Suprapubic skin (tissue), 4 donors: ENCODE measurements at regions not wholly inside any gene's neighbourhood (a gene's known extent, or its start where the extent isn't known, plus 50 kb on each side); places are given as distances from the start of the nearest gene placed in this dataset.

Experiments
- DNase-seq, 2 donors: peaks; one replicate each; pipeline ENCODE4 v3.0.0-alpha.2; 2019; ENCODE audit warnings: low spot score in 2 of 2
- H3K27ac ChIP-seq: fragments of 200-600 bp; sonication (generic); one replicate; pipeline ENCODE4 v1.5.1; 2019
- H3K27me3 ChIP-seq: fragments of 200-600 bp; sonication (generic); one replicate; pipeline ENCODE4 v1.5.1; 2019
- H3K36me3 ChIP-seq: fragments of 200-600 bp; sonication (generic); one replicate; pipeline ENCODE4 v1.5.1; 2019
- H3K4me1 ChIP-seq: fragments of 200-600 bp; sonication (generic); one replicate; pipeline ENCODE4 v1.5.1; 2019
- H3K4me3 ChIP-seq: fragments of 200-600 bp; sonication (generic); one replicate; pipeline ENCODE4 v1.5.1; 2019; ENCODE audit warnings: mild to moderate bottlenecking
- H3K9me3 ChIP-seq: fragments of 200-600 bp; sonication (generic); one replicate; pipeline ENCODE4 v1.5.1; 2019
- EP300 ChIP-seq: sonication (generic); formaldehyde crosslinking; IDR thresholded peaks from one replicate; pipeline ENCODE4 v1.6.1; 2017; ENCODE audit warnings: antibody characterized with exemption
- POLR2A ChIP-seq, 2 donors: fragments of 450-650 bp; IDR thresholded peaks; one replicate each; pipeline ENCODE4 v1.6.1; 2017; ENCODE audit warnings: antibody characterized with exemption in 2 of 2, mild to moderate bottlenecking in 2 of 2, moderate library complexity in 2 of 2
- POLR2AphosphoS5 ChIP-seq, 3 donors: sonication (generic); formaldehyde crosslinking; IDR thresholded peaks; one replicate each; pipeline ENCODE4 v1.6.1; 2017; ENCODE audit warnings: antibody characterized with exemption in 3 of 3
- WGBS: methylation state at CpG from one replicate; pipeline ENCODE4 v1.1.5; 2018; 5-methylcytosine and 5-hydroxymethylcytosine counted together
- TF ChIP-seq, protein P1 (sequence below), 2 donors: fragments of 200-600 bp in 1 of 2; fragments of 450-650 bp in 1 of 2; sonication (generic) in 1 of 2; IDR thresholded peaks; one replicate each; pipeline ENCODE4 v1.5.1; 2016 to 2019; ENCODE audit warnings: antibody characterized with exemption in 2 of 2, mild to moderate bottlenecking in 1 of 2, moderate library complexity in 1 of 2

DNA sequence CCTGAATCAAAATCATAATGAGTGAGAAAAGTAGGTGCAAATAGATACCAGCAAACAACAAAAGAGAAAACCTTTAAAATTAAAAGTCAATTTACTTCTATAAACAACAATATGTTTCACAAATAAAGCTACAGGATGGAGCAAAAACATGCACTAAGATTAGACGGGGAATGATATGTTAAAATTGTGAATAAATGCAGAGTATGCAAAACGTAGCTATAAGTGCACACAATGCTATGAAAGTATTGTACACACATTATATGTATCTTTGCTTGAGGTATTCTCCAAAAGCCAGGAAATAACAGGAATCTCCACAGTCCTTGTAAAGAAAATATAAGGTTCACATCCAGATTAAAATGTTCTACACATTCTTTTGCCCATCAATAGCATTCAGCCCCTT lies 523.9 kb downstream of the EFNB2 start:
- Histone ChIP-seq H3K27ac (no peak overlapping the region), H3K4me3 (no peak overlapping the region), H3K27me3 (no peaks in the 10 kb centered on the region), H3K4me1 (no peaks in the 10 kb centered on the region), H3K9me3 (no peaks in the 10 kb centered on the region), H3K36me3 (no peaks in the 10 kb centered on the region)
- WGBS = 83% methylated on average over 2 of the region's 2 CpGs
- no peak for DNase-seq
- TF ChIP-seq EP300 = no peak
- TF ChIP-seq POLR2A (IDR thresholded peaks at IDR 0.05) = no peak

DNA sequence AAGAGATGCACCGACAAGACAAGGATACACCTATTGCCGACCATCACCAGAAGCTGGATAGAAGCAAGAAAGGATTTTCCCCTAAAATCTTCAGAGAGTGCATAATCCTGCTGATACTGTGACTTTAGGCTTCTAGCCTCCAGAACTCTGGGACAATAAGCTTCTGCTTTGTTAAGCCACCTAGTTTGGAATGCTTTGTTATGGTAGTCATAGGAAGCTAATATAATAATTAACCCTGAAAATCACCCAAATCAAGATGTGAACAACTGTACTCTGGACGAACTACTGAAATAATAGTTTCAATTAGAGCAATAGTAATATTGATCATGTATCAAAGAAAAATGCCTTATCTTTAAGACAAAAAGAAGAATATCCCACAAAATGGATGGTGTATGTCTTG lies 524.6 kb downstream of the EFNB2 start:
- Histone ChIP-seq H3K27me3 (no peaks in the 10 kb centered on the region), H3K36me3 (no peaks in the 10 kb centered on the region), H3K9me3 (no peaks in the 10 kb centered on the region), H3K27ac (no peak overlapping the region), H3K4me1 (no peaks in the 10 kb centered on the region), H3K4me3 (no peak overlapping the region)
- 82% methylated on average over 3 of the region's 3 CpGs for WGBS
- DNase-seq = no peak
- TF ChIP-seq POLR2A (IDR thresholded peaks at IDR 0.05) (no peak), POLR2AphosphoS5 (IDR thresholded peaks at IDR 0.05) (no peak), EP300 (no peak)
- TF ChIP-seq, protein P1, sequence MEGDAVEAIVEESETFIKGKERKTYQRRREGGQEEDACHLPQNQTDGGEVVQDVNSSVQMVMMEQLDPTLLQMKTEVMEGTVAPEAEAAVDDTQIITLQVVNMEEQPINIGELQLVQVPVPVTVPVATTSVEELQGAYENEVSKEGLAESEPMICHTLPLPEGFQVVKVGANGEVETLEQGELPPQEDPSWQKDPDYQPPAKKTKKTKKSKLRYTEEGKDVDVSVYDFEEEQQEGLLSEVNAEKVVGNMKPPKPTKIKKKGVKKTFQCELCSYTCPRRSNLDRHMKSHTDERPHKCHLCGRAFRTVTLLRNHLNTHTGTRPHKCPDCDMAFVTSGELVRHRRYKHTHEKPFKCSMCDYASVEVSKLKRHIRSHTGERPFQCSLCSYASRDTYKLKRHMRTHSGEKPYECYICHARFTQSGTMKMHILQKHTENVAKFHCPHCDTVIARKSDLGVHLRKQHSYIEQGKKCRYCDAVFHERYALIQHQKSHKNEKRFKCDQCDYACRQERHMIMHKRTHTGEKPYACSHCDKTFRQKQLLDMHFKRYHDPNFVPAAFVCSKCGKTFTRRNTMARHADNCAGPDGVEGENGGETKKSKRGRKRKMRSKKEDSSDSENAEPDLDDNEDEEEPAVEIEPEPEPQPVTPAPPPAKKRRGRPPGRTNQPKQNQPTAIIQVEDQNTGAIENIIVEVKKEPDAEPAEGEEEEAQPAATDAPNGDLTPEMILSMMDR (IDR thresholded peaks at IDR 0.05) = no peak

DNA sequence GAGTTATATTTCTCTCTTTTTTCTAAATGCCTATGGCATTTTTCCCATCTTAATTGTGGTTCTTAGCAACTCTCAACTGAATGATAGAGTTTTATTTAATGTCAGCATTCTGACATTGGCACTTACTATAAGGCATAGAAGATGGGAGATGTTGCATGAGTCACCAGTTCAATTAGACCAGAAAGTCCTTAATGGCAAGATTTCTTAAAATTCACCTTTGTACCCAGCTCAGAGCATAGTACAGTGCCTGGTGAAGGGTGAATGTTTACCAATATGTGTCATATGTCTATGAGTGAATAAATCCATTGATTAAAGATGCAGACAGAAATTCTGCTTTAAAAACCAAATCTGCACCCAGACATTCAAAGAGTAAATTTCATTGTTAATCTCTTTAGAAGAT lies 526.9 kb downstream of the EFNB2 start:
- DNase-seq = no peak
- H3K27me3 ChIP-seq = no peaks in the 10 kb centered on the region

DNA sequence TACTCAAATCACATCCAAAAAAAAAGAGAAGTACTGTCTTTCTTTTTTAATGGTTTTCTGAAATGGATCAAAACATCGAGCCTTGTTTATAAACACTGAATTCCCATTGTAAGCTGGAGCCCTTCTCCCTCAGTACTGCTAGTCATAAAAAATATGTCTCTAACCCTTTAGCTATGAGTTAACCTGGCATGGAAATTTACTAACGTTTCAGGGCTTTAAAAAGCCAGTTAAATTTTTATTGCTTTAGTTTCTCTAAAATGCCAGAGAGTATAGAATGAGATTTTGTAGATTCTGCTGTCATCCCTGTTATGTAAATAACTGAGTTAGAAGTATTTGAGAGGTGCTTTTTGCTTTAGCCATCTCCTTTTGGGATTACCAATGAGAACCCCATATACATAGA lies 528.3 kb downstream of the EFNB2 start:
- TF ChIP-seq, protein P1 (IDR thresholded peaks at IDR 0.05) = no peak
- no peak for TF ChIP-seq POLR2A (IDR thresholded peaks at IDR 0.05)
- no peak for TF ChIP-seq EP300
- TF ChIP-seq POLR2AphosphoS5 (IDR thresholded peaks at IDR 0.05) = no peak

More for the DNA sequence above, 526.9 kb downstream of the EFNB2 start:
- Histone ChIP-seq H3K27ac (no peak overlapping the region), H3K4me1 (no peaks in the 10 kb centered on the region), H3K9me3 (no peaks in the 10 kb centered on the region), H3K4me3 (no peak overlapping the region), H3K36me3 (no peaks in the 10 kb centered on the region)
- TF ChIP-seq POLR2A (IDR thresholded peaks at IDR 0.05) (no peak), POLR2AphosphoS5 (IDR thresholded peaks at IDR 0.05) (no peak), EP300 (no peak)
- TF ChIP-seq, protein P1 (IDR thresholded peaks at IDR 0.05) = no peak

DNA sequence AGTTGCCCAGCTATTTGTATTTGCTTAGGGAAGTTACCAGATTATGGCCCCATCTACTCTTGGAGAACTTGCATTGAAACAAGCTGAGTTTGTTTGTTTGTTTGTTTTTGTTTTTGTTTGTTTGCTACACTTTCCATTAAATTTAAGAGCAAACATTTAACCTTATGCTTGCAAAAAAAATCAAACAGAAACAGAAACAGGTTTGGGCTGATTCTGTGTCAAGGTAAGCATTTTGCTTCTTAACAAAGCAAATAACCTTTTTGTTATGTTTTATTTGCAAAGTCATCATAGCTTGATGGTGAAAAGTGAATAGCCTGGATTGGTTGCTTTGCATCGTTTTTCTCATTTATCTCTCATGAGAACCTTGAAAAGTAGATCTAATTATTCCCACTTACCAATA lies 531.8 kb downstream of the EFNB2 start:
- TF ChIP-seq, protein P1 (IDR thresholded peaks at IDR 0.05) = no peak
- TF ChIP-seq POLR2AphosphoS5 (IDR thresholded peaks at IDR 0.05) = no peak
- no peak for TF ChIP-seq EP300
- TF ChIP-seq POLR2A (IDR thresholded peaks at IDR 0.05) = no peak
- no peaks in the 10 kb centered on the region for H3K9me3 ChIP-seq
- H3K4me1 ChIP-seq = no peaks in the 10 kb centered on the region
- 80% methylated on average over 1 of the region's 1 CpG for WGBS
- DNase-seq = no peak
- H3K36me3 ChIP-seq = no peaks in the 10 kb centered on the region
- H3K4me3 ChIP-seq = no peak overlapping the region
- no peak overlapping the region for H3K27ac ChIP-seq
- H3K27me3 ChIP-seq = no peaks in the 10 kb centered on the region

More for the DNA sequence above, 528.3 kb downstream of the EFNB2 start:
- 64% methylated on average over 2 of the region's 2 CpGs for WGBS
- H3K9me3 ChIP-seq = no peaks in the 10 kb centered on the region
- H3K27ac ChIP-seq = no peak overlapping the region
- no peaks in the 10 kb centered on the region for H3K36me3 ChIP-seq
- no peak for DNase-seq
- no peak overlapping the region for H3K4me3 ChIP-seq
- no peaks in the 10 kb centered on the region for H3K27me3 ChIP-seq
- H3K4me1 ChIP-seq = no peaks in the 10 kb centered on the region

DNA sequence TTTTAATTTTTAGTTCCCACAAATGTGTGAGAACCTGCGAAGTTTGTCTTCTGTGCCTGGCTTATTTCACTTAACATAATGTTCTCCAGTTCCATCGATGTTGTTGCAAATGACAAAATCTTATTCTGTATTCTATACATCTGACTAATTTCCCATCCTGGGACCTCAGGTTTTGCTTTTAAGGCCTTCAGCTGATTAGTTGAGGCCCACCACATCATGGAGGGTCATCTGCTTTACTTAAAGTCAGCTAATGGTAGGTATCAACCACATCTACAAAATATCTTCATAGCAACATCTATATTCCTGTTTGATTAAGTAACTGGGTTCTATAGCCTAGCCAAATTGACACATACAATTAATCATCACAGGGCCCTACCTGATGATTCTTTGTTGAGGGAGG lies 534.0 kb downstream of the EFNB2 start:
- 93% methylated on average over 2 of the region's 2 CpGs for WGBS
- TF ChIP-seq, protein P1 (IDR thresholded peaks at IDR 0.05) = no peak
- TF ChIP-seq POLR2AphosphoS5 (IDR thresholded peaks at IDR 0.05) = no peak
- TF ChIP-seq POLR2A (IDR thresholded peaks at IDR 0.05) = no peak
- TF ChIP-seq EP300 = no peak
- Histone ChIP-seq H3K4me3 (no peak overlapping the region), H3K36me3 (no peaks in the 10 kb centered on the region), H3K27me3 (no peaks in the 10 kb centered on the region), H3K4me1 (peaks cover 5% of the 10 kb centered on the region), H3K9me3 (no peaks in the 10 kb centered on the region), H3K27ac (no peak overlapping the region)
- no peak for DNase-seq
